Glomerular visceral epithelial cell (primary cell): ENCODE measurements at regions not wholly inside any gene's neighbourhood (a gene's known extent, or its start where the extent isn't known, plus 50 kb on each side); places are given as distances from the start of the nearest gene placed in this dataset.
A peak's percentile ranks its signal among the peaks of the same experiment; 100 is the strongest.
"Not testable (repeated sequence)": the region's sequence is repeated elsewhere in the genome, so short reads cannot be mapped to it uniquely, and the experiment has no call there.

Experiments
- DNase-seq: peaks from one replicate; pipeline ENCODE4 v3.0.0-alpha.2; 2016; ENCODE audit errors: extremely low spot score

DNA sequence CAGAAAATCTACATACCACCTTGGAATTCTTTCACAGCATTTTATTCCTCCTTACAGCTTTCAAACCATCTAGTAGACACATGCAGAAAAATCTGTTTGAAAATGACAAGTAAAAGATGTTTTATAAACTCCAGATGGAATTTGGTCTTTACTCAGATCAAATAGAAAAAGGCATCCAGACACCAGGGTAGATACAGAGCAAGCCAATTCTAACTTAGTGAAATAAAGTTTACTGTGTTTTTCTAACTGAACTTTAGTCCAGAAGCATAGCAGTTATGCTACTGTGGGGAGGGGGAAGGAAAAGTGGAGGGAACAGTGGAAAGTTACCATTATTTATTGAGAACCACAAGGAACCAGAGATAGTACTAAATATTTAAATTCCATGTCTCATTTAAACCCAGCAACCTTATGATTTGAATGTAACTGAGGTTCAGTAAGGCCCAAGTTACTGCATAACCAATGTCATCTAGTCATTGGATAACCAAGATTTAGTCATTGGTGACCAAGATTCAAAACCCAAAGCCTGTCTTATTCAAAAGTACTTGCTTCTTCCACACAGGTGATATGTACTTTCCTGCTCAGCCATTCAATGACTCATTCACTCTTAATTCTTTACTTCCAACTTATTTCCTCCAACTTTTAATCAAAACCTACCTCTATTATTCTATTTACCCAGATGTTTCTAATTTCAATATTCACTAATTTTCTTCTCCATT is 57.7 kb downstream of the RAD51AP2 start:
- DNase-seq = no peak

DNA sequence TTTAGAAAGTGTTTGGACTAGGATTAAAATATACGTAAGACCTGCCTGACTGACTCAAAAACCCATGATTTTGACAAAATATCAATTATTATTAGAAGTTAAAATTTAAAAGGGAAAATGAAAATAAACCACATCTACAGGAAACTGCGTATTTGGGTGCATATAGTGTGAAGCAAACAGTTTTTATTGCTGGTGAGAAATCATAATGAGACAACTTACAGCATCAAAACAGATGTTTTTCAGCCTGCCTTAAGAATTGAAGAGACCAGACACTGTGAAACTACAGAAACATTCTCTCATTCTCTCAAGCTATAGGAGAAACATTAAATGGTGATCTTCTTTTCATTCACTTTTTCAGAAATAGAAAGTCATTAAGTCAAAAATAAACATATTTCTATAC is 62.9 kb downstream of the RAD51AP2 start:
- no peak for DNase-seq

DNA sequence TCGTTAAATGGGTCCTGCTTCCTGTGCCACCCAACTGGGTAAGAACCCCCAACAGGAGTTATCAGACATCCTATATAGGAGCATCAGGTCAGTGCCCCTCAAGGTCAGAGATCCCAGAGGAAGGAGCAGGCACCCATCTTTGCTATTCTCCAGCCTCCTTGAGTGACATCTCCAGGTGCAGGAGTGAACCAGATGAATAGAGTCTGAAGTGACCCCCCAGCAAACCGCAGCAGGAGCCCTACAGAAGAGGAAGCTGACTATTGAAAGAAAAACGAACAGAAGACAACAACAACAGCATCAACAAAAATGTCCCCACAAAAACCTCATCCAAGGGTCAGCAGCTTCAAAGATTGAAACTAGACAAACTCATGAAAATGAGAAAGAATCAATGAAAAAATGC is 72.0 kb downstream of the RAD51AP2 start:
- DNase-seq = not testable (repeated sequence)

DNA sequence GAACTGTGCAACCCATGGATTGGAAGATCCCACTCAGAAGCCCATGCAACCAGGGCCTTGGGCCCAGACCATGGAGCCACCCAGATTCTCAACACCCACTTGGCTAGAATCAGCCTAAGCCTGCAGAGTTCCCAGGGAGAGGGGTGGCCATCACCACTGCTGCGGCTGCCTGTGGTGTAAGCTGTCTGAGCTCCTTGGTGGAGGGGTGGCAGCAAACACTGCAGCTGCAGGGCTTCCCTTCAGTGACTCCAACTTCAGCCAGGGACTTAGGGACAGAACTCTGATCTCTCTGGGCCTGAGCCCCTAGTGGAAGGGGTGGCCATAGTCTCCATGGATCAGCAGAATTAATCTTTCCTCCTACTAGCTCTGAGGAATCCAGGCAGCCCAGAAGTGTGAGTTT is 72.5 kb downstream of the RAD51AP2 start:
- no peak for DNase-seq

DNA sequence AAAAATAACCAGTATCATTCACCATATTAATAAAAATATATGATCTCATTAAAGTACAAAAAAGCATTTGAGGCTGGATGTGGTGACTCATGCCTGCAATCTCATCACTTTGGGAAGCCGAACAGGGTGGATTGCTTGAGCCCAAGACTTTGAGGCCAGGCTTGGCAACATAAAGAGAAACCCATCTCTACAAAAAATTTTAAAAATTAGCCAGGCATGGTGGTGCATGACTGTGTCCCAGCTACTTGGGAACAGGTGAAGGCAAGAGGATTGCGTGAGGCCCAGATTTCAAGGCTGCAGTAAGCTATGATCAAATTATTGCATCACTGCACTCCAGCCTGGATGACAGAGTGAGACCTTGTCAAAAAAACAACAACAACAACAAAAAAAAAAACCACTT is 75.9 kb downstream of the RAD51AP2 start:
- peak; percentile 18 for DNase-seq

DNA sequence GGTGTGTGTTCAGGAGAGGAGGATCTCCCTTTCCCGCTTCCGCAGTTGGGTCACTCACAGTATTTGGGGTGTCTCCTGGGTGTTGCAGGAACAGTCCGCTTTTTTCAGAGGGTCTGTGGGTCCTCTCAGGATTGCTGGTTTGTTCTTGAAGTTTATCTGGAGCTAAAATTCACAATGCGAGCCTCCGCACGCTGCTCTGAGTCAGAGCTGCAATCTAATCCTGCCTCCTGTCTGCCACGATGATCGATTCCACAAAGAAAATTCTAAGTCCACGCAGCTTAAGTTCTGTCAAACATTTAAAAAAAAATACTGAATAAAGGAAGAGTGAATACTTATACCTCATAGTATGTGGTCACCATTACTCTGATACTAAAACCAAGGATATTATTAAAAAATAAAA is 76.5 kb downstream of the RAD51AP2 start:
- no peak for DNase-seq

DNA sequence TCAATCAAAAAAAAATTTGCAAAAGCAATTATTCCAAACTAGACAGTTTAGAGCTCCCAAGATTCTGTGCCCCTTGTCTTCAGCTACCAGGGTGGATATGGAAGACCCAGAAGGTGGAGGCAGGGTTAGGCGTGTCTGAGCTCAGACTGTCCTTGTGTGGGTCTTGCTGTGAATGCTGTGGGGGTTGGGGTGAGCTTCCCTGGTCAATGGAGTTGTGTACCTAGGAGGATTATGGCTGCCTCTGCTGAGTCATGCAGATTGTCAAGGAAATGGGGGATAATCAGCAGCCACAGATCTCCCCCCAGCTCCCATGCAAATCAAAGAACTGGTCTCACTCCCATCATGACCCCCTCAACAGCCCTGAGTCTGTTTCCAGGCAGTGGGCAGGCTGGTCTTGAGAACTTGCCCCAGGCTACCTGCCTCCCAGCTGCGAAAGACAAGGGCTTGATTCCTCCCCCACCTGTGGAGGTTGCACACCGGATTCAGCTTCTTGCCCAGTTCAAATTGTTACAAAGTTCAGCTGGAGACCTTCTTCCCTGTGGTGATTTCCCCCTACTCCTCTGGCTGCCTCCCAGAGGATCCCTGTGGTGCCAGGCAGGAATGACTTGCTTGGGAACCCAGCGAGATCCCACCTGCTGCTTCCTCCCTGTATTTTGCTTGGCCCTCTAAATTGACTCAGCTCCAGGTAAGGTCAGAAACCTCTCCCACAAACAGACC is 77.0 kb downstream of the RAD51AP2 start:
- DNase-seq = no peak

DNA sequence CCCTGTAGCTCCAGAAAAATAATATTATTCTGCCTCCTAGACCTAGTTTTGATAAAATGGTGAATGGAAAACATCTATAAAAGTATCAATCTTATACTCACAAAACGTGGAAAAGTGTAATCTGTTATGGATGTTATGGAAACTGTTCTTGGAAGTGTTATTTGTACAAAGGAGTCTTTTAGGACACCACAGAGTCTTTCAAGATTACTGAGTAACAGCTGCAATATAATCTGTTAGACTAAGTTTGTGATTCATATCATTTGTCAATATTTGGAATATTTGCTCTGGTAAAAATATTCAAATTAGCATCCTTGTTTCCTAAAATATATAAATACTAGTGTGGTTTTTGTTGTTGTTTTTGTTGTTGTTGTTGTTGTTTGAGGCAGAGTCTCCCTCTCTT is 87.9 kb downstream of the RAD51AP2 start:
- DNase-seq = no peak

DNA sequence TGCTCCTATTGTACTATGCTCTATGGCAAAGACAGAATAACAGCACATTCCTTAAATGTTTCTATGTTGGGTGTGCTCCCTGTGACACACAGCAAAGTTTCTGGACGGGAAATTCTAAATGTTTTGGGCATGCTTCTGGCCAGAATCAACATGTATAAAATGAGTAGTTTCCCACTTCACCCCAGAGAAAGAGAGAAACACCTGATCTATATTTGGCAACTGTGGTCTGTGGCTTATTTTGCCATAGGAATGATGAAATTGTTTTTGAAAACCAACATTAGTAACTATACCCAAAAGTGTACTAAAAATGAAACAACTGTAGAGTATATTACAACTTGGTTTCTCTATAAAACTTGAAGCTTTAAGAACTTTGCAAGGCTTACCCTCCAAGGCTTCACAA is 89.1 kb downstream of the RAD51AP2 start:
- DNase-seq = peak; percentile 26

DNA sequence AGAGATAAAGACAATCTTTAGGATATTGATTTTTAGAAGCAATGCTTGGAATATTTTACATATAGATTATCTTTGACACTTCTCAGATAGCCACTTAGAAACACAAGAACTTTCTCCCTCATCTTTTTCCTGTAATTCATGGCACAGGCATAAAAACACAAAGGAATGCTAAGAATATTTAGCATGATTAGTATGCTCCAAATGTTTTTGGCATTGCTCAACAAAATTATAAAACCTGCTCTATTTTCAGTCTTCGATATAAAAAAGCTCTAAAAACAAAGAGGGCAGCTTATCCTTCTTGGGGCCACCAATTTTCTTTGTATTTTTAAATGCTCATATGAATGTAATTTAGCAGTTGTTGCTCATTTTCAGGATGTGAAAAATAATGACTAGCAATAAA is 90.8 kb downstream of the RAD51AP2 start:
- no peak for DNase-seq

DNA sequence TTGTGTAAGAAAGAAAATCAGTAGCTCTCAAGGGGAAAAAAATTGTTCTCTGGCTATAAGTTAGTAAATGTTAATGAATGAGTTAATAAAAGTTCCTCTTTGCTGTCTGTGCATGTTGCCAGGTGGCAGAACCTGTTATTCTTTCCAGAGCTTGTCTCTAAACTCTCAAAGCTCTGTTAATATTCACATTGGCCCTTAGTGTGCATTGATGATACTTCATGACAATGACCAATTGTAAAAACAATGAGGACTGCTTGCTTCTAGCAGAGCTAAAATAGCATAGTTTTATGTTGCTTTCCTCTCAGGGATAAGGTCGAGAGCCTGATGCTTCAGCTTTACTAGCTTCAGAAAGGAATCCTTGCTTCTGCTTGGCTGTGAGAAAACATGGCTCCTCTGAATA is 91.5 kb downstream of the RAD51AP2 start:
- DNase-seq = no peak

DNA sequence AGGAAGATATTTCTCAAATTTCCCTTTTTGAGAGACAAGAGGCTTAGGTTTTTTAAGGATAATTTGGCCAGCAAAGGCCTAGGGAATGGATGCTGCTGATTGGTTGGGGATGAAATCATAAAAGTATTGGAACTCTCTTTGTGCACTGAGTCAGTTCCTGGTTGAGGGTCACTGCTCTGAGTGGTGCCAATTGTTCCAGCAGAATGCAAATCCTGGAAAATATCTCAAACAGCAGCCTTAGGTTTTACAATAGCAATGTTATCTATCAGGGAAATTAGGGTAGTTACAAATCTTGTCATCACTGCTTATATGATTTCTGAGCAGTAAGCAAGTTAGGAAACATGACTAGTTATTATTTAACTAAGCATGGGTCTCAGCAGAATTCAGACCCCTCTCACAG is 96.2 kb downstream of the RAD51AP2 start:
- DNase-seq = peak; percentile 23

DNA sequence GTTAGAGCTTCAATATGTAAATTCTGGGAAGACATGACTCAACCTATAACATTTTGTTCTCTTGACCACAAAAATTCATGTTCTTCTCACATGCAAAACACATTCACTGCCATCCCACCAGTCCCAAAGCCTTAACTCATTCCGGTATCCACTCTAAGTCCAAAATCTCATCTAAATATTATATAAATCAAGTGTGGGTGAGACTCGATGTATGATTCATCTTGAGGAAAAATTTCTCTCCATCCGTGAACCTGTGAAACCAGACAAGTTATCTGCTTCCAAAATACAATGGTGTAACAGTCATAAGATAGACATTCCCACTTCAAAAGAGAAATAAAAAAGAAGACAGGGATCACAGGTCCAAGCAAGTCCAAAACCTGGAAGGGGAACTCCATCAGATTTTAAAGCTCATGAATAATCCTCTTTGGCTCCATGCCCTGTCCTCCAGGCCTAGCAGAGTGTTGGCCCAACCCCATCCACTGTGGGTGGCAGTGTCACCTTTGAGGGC is 101.3 kb downstream of the RAD51AP2 start:
- DNase-seq = peak; percentile 84

DNA sequence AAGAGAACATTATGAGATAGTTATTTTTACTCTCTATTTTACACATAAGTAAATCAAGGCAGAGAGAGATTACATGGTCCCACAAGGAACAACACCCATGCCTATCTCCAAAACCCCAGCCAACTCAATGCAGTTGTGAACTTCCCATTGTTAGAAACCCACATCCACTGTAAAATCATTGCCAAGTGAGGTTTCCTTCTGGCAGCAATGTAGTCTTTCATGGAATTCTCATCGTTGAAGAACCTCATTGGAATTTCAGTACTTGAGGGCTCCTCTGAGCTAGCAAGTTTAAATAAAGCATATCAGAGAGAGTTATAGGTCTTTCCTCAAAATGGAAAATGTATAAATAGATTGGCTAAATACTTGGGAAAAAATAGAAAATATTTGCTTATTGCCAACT is 105.2 kb downstream of the RAD51AP2 start:
- DNase-seq = no peak

DNA sequence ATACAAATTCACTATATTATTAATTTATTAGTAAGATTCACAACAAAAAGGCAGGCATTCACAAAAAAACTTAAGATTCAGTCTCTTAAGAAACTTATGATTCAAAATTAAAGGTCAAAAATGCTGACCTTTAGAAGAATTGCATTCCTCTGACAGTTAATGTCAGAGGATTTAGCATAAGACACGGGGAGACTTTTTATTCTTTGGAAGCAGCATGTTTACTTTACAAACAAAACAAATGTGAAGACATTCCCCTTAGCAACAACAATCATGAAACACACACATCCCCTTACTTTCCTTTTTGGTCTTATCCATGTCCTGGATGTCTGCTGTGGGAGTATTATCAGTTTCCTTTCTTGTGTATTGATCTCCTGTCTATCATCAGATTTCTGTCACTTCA is 117.1 kb downstream of the RAD51AP2 start:
- DNase-seq = no peak

DNA sequence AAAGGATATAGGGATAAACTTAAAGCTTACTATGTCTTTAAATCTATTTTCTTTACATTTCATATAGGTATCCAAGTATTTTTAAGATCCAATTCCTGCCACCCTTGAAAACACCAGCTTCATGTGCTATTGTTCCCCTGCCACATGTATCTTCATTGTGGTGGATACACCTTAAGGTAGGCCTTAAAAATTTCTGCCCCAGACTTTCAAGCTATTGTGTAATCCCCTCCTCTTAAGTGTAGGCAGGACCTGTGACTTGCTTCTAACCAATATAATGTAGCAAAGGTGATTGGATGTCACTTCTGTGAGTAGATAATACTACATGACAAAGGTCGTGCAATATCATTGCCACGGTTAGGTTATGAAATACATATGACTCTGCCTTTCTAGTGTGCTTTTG is 119.5 kb downstream of the RAD51AP2 start:
- no peak for DNase-seq

DNA sequence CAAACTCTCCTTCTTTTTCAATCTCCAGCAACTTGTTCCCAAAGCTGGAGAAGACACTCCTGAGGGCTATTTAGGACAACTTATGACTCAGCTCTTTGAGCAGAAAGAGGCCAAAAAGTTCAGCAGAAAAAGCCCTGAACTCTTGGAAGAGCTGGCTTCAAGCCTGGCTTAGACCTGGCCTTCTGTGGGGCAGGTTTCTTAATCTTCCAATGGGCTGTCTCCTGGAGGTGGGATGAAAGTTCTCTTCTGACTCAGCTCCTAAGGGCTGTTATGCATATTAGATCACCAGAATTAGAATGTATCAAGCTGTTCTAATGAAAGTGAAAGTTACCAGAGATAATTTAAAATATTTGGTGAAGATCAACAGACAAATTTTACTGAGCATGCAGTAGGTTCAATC is 129.4 kb downstream of the RAD51AP2 start:
- DNase-seq = no peak

DNA sequence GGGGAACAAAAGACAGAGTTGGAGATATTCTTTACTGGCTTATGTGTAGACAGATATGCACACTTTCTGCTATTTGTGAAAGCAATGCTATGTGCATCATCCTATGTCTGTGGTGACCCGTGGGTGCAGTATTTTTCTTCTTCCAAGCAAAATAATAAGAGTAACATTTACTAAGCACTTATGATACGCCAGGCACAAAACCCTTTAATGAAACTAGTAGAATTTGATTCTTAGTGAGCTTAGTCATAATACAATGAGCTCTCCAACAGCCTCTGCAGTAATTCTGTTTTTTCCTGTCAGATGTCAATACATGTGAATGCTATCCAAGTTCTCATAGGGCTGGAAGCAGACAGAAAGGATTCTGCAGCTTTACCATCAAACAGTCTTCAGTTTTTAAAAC is 130.6 kb downstream of the RAD51AP2 start:
- no peak for DNase-seq

DNA sequence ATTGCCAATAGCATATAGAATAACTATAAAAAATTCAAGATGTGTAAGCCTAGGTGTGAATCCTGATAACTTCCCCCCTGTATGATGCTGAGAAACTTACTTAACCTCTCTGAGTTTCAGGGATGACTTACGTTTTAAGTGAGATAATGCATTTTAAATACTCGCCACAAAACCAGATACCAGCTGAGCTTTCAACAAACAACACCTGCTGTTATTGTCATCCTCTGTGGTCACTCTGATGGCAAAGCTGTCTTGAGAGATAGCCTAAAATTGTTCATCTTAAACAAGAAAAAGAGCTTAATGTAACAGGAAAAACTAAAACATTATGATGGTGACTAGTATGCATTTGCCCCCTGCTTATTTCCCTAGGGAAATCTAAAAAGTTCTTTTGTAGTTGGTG is 131.5 kb downstream of the RAD51AP2 start:
- DNase-seq = no peak

DNA sequence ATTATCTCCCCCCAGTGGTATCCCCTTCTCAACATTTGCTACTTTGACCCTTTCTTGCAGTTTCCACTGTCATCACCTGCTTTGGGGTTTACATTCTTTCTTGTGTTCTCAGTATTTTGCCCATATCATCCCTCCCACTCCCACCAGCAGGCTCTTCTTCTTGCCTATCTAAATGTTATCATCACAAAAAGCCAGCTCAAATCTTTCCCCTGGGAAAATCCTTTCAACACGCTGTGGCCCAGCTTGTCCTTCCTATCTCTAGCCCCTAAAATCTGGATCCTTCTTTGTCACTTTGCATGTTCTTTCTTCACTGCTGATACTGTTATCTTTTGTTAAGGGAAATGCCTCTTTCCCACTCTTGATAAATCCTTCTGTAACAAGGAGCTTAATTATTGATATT is 138.2 kb downstream of the RAD51AP2 start:
- DNase-seq = no peak

DNA sequence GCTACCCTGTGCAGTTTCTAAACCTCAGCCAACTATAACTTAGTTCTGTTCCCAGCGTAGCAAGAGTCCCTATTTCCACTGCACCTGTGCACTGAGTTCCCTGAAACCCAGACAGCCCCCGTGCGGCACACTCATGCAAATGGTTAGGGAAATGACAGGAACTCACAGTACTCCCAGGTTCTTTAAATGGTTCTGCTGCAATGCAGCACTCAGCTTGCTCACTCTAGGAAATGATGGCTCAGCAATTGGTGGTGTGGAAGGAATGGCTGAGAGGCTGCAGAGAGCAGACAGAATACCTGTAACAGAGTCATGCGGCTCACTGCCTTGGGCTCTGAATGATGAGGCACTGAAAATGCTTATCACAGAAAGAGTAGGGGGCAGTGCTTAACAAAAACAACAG is 143.0 kb downstream of the RAD51AP2 start:
- no peak for DNase-seq

DNA sequence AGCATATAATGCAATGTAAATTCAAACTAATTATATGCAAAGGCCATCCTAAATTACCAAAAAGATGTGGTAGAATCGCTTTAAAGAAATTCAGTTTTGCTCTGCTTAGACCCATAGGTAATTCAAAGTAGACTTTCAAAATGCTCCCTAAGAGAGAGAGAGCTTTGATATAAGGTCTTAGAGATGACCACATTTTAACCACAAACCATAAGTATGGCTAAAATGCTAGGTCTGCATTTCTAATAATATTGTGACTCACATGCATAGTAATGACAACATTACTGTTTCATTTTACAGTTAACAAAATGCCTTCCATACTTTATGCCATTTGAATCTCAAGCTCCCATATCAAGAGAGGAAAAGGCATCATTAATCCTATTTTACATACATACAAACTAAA is 144.5 kb downstream of the RAD51AP2 start:
- peak; percentile 60 for DNase-seq

DNA sequence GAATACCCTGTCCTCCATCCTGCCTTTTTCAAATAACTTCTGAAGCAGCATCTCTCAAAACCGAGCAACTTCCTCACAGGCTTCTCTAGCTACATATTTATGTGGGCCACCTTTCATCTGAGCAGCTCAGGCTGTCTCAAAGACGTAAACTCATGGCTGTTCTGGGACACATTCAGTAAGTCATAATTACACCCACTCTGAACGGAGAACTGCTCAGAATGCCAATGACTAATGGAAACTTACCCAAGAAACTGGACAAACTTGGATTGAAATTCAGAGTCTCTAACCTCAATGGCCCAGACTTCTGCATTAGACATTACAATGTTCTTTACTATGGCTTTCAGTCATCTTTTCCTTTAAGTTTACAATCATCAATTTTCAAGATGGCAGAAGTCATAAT is 145.2 kb downstream of the RAD51AP2 start:
- DNase-seq = peak; percentile 32

DNA sequence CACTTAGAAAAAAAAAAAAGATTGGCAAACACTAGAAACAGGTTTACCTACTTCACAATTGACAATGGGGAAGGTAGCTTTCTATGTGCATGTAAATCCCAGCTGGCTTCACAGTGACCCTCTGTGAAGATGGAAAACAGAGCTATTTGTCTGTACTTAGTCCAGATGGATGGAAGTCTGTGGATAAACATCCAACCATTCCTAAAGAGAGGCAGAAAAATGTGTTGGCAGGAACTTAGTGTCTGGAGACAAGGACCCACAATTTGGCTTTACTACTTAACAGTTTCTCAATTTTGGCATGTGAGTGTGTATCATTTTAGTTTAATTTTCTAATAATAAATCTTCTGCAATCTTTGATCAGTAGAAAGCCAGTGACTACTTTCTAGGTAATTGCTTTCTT is 154.4 kb downstream of the RAD51AP2 start:
- DNase-seq = no peak
